ENCODE measurements at regions not wholly inside any gene's neighbourhood (a gene's known extent, or its start where the extent isn't known, plus 50 kb on each side); places are given as distances from the start of the nearest gene placed in this dataset.

GRCh38 chr11:35049859-35050531 lies 89.0 kb upstream of the CD44 start:
- TF ChIP-seq CTCF (IDR thresholded peaks at IDR 0.05; ENCODE audit: insufficient read depth, low read length): no peak
- no peak for TF ChIP-seq SPI1 (IDR thresholded peaks at IDR 0.05; ENCODE audit: borderline replicate concordance, low read depth)
- TF ChIP-seq GABPA (IDR thresholded peaks at IDR 0.05; ENCODE audit: low read depth): no peak
- TF ChIP-seq POLR2AphosphoS5 (IDR thresholded peaks at IDR 0.05; ENCODE audit: low read depth): no peak
- no peak for TF ChIP-seq REST (IDR thresholded peaks at IDR 0.05; ENCODE audit: insufficient replicate concordance, low read depth)
